GM19455 (cell line): ENCODE measurements at regions not wholly inside any gene's neighbourhood (a gene's known extent, or its start where the extent isn't known, plus 50 kb on each side); places are given as distances from the start of the nearest gene placed in this dataset.

Experiments used
- ATAC-seq: cut with Tn5 transposase; IDR thresholded peaks from one replicate; pipeline ENCODE4 v1.9.1; 2021; ENCODE audit not compliant: unreplicated experiment

DNA sequence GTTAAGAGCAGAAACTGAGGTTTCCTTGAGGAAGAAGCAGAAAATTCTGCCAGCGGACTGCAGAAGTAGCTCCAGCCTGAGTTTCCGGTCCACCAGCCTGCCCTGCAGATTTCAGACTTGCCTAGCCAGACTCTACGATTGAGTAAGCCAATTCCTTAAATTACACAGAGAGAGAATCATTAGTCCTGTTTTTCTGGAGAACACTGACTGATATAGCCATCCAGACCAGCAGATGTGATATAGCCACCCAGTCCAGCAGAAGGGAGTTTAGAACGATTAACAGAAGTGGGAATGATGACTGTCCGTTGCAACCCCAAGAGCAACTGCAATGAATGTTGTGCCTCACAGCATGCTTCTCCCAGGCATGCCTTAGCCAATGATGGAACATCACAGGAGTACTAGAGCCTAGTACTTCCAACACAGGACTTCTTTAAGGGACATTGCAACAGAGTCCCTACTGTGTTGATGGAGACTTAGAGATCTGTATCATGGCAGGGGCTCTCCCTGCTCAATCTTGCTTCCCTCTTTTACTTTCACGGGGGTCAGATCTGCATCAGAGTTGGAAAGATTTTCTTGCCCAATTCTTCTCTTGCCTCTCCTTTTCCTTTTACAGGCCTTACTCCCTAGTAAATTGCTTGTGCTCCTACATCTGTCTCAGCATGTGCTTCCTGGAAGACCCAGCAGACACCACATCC lies 264.6 kb upstream of the CLNK start:
- no peak for ATAC-seq

DNA sequence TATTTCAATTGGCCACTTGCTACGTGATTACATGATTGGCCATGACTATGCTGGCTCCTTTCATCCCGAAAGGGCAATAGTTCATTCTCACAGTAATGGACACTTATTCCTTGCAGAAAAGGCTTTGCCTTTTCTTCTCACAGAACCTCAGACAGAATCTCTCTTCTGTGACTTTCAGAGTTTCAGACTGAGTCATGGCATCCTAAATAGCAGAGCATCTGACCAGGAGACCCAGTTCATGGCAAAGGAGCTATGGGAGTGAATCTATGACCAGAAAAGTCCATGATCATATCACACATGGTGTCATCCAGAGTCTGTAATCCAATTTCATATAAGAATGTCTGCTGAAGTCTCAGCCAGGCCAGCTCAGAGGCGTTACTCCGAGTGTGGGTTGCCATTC lies 263.3 kb upstream of the CLNK start:
- ATAC-seq = no peak

DNA sequence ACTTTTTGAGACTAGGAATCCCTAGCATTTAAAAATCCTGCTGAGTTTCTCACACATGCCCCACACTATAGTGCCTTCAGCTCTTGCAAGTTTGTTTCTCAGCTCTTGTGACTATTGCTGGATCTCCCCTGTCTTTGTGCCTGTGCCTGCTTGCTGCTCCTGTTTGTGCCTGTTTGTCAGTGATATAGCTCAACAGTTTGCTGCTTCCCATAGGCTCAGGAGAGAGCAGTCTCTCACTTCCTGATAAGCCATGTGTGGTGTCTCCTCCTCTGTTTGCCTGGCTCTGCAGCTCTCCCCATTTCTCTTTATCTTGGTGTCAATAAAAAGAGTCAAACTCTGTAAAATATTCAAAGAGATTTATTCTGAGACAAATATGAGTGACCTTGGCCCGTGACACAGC lies 259.8 kb upstream of the CLNK start:
- no peak for ATAC-seq

DNA sequence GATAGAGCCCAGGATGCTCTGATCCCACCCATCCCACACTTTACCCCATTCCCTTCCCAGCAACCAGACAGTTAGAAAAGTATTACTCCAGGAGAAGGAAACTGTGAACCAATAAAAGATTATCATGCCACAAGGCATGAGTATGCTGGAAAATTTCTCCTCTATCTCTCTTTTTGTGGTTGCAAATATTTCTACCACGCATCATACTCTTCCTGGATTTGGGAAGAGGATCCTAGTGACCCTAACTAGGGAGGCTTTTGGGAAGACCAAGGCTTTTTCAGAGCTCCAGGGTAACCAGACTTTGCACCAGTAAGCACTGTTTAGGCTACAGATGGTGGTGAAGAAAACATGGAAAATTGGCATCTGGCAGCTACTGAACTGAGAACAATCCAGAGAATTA lies 257.6 kb upstream of the CLNK start:
- no peak for ATAC-seq

DNA sequence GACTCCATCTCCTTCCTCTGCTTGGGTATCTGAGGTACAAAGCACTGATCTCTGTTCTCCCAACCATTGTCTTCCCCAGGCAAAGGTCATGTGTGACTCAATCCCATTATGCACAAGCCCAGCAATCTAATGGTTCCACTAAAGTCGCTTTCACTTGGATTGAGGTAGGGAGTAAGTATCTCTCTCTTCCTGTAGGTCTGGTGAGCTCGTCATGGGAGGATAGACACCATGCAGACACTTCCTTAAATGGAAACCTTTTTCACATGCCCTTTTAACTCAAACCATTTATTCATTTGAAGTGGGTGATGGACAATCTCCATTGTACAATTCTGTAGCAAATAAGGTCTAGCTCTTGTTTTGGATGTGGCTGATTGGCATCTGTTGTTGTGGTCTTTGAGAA lies 245.2 kb upstream of the CLNK start:
- no peak for ATAC-seq

DNA sequence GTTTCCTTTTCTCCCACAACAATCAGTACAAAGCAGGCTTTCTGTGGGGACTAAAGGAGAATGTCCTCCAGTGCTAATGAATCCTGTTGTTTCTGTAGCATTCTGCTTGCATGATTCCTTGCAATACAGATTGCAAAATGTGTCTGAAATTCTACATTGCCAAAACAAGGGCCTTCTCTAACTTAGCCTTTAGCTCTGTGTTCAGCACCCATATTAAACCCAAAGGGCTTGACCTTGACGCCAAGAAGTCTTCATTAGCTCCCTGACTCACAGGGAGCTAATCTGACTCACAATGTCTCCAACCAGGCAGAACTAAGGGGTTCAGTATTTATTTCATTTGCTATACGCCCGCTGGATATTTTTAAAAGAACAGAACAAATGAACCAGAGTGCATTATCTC lies 241.4 kb upstream of the CLNK start:
- no peak for ATAC-seq

DNA sequence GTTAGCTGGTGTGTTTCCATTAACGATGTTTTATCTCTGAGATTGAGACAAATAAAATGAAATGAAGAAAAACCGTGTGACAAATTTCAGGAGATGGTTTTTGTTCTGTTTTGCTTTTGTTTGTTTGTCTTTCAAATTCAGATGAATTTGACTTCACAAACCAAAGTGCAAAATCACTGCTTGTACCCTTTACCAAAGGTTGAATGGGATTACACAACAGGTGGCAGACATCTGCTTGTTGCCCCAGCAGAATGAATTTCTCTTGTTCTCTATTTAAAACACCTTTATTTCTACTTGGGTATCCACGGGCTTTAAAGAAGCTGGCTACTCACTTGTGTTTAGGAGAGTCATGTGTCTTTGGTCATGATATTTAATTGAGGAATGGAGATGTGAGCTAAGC lies 239.7 kb upstream of the CLNK start:
- ATAC-seq = no peak

DNA sequence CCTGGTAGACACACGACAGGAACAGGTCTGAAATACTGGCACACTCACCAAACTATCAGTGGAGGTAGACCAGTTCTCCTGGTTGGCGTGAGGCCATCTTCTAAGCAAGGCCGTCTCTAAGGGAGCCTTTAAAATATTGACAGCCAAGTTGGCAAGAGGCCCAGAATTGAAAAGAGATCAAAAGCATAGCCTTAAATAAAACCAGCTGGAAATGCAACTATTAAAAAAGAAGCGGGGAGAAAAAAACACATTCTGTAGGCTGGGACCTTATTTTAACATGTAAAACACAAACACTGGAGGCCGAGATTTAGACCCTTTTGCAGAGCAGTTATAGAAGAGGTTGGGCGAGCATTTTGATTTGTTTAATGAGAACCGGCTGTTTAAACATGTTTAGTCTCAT lies 233.0 kb upstream of the CLNK start:
- no peak for ATAC-seq

DNA sequence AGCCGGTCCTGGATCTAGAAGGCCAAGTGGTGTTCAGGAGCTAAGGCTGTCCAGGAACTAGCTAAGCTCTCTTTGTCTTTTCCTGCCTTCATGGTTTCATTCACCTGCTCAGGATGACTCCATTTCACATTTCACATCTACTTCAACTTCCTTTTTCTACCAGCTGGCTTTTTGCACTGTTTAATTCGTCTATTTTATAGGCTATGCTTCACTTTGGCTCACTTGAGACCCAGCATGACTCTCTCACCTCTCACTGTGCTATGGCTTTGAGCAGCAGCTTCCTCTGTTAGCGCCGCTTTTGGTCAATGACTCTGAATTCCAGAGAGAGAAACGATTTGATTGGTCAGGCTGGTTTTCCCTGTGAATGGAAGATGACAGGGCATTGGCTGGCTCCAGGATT lies 213.5 kb upstream of the CLNK start:
- no peak for ATAC-seq

DNA sequence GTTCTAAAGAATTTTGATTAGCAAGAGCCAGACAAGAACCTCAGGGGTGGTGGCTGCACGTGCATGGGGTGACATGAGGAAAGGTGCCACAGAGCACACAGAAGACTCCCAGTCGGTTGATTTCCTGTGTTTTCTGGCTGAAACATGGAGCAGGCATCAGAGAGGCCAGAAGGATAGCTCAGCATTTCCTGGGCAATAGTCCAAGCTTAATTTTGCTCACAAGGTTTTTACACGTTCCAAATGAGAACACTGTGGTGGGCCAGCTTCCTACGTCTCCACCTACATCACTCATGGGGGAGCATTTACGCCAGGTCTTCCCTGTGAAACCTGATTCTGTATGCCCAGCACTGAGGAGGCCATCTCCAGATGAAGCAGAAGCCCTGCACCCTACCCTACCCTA lies 212.5 kb upstream of the CLNK start:
- no peak for ATAC-seq

DNA sequence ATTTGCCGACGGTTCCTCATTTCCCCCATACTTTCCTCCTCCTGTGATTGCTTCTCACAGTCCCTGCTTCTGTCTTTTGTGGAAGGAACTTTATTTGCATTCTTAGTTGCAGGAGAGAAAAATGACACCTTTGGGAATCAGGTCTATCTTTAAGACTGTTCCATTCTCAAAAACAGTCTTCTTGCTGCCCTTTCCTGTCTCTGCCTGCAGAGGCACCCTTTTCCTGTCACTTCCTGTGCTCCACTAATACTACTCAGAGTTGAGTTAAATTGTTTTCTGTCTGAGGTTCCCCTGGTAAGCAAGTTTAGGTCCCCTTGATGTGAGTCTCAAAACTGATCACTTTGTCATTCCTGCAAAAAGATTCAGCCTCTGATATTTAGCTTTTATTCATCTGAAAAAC lies 208.8 kb upstream of the CLNK start:
- ATAC-seq = no peak

DNA sequence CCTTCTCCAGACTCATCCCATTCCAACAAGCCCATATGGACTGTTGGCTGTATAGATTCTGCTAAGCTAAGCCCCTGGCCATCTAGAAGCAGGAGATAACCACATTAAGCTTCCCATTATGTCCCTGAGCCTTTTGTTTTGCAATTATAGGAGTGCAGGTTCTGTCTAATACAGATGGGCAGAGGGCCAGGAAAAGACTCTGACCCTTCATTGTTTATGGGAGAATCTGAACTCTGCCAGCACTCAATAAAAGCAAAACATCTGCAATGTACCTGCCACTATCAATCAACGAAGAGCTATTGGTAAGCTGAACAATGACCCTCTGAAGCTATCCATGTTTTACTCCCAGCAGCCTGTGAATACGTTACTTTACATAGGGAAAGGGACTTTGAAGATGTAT lies 207.3 kb upstream of the CLNK start:
- ATAC-seq = no peak

DNA sequence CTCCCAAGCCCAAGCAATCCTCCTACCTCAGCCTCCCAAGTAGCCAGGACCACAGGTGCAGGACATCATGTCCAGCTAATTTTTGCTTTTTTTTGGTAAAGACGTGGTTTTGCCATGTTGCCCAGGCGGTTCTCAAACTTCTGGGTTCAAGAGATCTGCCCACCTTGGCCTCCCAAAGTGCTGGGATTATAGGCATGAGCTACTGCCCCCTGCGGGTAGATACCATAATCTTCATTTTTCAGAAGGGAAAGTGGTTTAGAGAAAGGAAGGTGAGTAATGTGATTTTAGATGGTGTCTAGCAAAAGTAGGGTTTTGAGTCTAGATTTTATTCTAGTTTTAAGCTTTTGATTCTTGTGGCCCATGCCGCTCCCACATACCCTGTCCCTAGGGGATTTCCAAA lies 205.3 kb upstream of the CLNK start:
- ATAC-seq = no peak

DNA sequence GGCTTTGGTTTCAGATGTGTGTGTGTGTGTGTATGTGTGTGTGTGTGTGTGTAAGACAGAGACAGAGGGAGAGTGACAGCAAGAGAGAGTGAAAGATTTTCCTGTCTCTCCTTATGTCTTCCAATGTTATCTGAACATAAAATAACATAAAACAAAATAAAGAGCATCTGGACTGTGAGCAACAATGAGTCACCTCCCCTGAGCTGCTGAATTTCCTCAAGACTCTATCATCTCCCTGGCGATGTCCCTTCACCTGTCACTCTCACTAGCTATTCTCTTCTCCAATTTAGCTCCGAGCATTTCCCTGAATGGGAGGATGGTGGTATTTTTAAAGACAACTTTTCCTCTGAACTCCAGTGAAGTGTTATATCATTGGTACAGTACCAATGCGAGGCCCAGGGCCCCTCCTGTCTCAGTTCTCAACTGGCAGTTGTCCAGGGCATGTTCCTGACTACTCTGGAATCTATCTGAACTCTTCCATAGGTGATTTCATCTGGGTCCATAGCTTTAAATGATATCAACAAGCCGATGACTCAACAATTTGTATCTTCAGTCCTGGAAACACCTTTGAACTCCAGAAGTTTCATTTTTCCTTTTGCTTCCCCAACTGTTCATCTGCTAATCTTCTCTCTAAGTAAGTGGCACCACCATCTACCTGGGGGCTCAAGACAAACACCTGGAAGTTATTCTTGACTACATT lies 195.0 kb upstream of the CLNK start:
- ATAC-seq = no peak

DNA sequence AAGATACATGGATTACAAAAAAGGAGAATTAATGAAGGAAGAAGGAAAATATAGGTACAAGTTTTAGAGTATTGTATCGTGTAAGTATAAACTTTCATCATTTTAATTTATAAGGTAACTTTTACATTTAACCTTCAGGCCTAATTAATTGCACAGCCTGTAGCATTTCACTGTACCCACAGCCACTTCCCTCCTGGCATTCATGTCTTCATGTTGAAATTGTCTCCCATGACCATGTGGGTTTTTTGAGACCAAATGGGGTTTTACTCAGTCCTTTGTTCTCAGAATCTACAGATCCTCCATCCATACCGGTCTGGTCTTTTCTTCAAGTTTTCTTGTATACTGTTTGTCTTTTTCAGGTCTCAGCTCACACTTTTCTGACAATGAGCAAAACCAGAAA lies 194.3 kb upstream of the CLNK start:
- no peak for ATAC-seq

DNA sequence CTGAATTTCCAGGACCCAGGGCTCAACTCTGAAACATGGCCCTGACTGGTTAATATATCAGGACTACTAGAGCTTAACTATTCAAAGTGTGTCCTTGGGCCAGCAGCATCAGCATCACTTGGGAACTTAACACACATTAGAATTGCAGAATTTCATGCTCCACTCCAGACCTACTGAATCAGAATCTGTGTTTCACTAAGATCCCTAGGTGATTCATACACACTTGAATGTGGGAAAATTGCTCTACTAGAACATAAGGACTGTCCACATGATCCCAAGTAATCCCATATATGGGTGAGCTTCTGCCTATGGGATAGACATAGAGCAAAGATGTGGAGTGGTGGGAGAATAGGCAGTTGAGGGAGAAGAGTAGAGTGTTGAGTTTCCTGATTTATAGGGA lies 192.5 kb upstream of the CLNK start:
- ATAC-seq = no peak

DNA sequence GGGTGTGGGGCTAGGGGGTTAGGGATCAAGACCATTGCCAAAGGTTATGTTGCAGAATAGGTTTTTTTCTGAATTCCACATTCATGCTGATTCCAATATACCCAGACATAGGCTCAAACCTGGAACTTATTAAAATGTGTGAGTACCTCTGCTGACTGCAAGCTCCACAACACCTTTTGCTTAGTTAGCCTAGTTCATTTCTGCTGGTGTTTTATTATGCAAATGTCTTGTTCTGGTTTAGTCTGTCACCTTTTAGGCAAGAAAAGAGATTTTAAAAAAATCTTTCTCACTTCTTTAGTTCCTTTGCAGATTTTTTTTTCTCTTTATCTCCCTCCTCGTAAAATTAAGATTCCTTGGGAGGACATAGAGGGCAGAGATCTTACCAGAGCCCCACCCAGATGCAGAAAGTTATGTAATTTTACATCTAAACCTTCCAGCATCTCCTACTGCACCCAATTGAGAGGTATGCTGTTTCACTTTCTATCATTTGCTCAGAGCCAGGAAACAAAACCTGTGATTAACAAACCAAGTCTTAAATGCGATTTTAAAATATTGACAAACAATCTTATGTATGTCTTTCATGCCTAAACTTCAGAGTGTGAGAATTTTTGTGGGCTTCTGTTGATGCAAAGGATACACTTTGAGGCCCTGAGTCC lies 190.7 kb upstream of the CLNK start:
- no peak for ATAC-seq

DNA sequence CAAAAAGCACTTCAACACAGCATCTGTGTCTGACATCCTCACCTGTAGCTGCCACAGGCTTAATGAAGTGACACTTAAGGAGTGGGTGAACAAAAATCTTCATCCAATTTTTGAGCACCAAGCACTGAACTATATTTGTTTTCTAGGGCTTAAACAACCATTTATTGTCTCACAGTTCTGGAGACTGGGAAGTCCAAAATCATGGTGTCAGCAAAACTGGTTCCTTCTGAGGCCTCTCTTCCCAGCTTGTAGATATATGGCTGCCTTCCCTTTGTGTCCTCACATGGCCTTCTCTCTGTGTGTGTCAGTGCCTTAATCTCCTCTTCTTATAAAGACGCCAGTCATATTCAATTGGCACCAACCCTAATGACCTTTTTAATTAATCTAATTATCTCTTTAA lies 189.2 kb upstream of the CLNK start:
- no peak for ATAC-seq

DNA sequence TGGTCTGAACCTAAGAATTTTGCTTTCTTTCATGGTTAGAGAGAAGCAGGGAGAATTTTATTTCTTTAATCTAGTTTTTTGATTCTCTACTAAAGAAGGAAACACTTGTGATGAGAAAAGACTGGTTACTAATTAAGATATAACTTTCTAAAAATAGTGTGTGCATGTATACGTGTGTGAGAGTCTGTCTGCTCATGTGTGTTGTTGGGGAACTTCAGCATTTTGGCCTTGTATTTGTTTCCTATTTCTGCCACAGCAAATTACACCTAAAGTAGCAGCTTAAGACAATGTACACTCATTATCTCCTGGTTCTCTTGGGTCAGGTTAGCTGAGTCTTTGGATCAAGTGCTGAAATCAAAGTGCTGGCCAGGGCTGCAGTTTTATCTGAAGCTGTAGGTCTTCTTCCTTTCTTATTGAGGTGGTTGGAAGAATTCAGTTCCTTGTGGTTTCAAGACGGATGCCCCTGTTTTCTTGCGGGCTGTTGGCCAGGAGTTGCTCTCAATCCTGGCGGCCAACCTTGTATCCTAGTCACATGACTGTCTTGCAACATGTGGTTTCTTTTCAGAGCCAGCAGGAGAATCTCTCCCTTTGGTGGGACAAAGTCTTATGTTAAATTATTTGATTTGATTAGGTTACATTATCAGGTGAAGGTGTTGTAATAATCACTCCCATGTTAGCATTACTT lies 188.4 kb upstream of the CLNK start:
- ATAC-seq = no peak

DNA sequence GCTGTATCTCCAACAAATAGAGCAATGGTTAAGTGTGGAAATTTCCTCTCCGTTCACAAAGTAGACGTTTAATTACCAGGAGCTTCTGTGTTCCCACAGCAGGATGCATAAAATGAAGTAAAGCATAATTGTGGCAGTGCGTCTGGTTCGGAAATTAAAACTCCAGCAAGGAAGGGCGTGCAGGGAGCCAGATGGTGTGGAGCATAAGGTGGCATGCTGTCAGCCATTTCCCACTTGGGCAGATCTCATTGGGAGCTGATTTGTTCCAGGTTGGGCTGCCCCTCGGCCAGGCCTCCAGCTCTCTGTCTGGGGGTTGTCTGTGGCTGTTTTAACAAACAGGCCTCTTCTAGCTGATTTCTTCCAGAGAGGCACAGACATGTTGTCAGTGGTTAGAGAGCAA lies 182.1 kb upstream of the CLNK start:
- no peak for ATAC-seq

DNA sequence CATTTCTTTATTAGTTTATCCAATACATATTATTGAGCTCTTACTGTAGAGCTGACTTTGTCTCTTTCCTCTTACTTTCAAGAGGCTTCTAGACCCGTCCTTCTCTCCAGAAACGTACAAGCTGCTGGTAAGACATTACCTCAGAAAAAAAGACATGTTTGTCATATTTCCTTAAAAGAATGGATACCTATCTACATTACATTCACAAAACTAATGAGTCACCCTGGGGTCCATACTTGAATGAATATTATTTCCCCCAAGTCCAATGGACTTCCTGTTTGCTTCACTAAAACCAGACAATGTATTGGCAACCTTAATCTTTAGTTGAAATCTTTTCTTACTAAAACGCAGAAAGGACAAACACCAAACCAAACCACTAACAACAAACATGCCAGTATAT lies 176.5 kb upstream of the CLNK start:
- no peak for ATAC-seq

DNA sequence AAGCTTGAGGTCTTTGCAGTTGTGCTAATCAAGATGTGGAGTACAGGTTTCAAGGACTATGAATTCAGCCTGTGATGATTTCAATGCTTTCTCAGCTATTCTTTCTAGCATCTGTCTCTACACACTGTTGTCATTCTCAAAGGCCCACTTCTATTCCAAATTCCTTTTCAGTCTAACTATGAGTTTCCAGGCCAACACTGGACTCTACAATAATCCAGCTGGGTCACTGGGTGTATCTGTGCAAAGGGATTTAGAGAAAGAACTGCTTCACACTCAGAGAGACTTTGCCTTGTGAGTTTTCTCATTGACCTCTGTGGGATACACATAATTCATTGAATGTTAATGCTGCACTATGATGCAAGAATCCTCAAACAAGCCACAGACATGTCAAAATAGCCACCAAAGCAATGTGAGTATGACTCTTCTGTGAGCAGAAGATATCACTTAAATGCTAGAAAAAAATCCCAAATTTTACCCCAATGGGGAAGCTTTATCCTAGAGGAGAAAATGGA lies 171.8 kb upstream of the CLNK start:
- ATAC-seq = no peak
